ENCODE measurements at regions not wholly inside any gene's neighbourhood (a gene's known extent, or its start where the extent isn't known, plus 50 kb on each side); places are given as distances from the start of the nearest gene placed in this dataset.
A peak's percentile ranks its signal among the peaks of the same experiment; 100 is the strongest.

GRCh38 chr3:25885544-25885943 lies 95.7 kb downstream of the OXSM start:
- Mint-ChIP-seq H3K4me1 (no peaks in the 10 kb centered on the region), H3K27ac (no peak overlapping the region), H3K9me3 (peaks cover 0 to 2% (median 0%) of the 10 kb centered on the region in 7 donors), H3K27me3 (peaks cover 15% of the 10 kb centered on the region), H3K4me3 (no peak overlapping the region), H3K36me3 (no peaks in the 10 kb centered on the region)
- no peak overlapping the region for H3K4me3 ChIP-seq (ENCODE audit: low read depth, low read length)
- H3K4me1 ChIP-seq (ENCODE audit: control insufficient read depth, insufficient read depth, low read length, poor library complexity, severe bottlenecking), result no peaks in the 10 kb centered on the region
- DNase-seq, result no peak
- H3K36me3 ChIP-seq (ENCODE audit: control insufficient read depth, insufficient read depth, low read length), result no peaks in the 10 kb centered on the region
- H3K27ac ChIP-seq (ENCODE audit: insufficient read depth, low read length, poor library complexity, severe bottlenecking), result no peak overlapping the region
- H3K9me3 ChIP-seq (ENCODE audit: control insufficient read depth in 2 of 2, low read length in 2 of 2), result no peaks in the 10 kb centered on the region
- ATAC-seq (ENCODE audit: low read depth in 2 of 2), result no peak
- peaks cover 3% of the 10 kb centered on the region for H3K27me3 ChIP-seq (ENCODE audit: control insufficient read depth, insufficient read depth, low read length)

- Histone ChIP-seq H3K36me3 (ENCODE audit: control insufficient read depth, insufficient read depth, low read length) (no peaks in the 10 kb centered on the region), H3K27ac (ENCODE audit: insufficient read depth, low read length, poor library complexity, severe bottlenecking) (no peak overlapping the region), H3K4me3 (ENCODE audit: low read depth, low read length) (no peak overlapping the region), H3K4me1 (ENCODE audit: control insufficient read depth, insufficient read depth, low read length, poor library complexity, severe bottlenecking) (no peaks in the 10 kb centered on the region), H3K27me3 (ENCODE audit: control insufficient read depth, insufficient read depth, low read length) (peaks cover 3% of the 10 kb centered on the region), H3K9me3 (ENCODE audit: control insufficient read depth in 2 of 2, low read length in 2 of 2) (no peaks in the 10 kb centered on the region)
- Mint-ChIP-seq H3K36me3 (no peaks in the 10 kb centered on the region), H3K4me3 (no peak overlapping the region), H3K9me3 (peaks cover 0 to 2% (median 0%) of the 10 kb centered on the region in 7 donors), H3K27me3 (peaks cover 10% of the 10 kb centered on the region), H3K27ac (no peak overlapping the region), H3K4me1 (no peaks in the 10 kb centered on the region)
- DNase-seq (no peak), ATAC-seq (ENCODE audit: low read depth in 2 of 2) (no peak)
Measured at GRCh38 chr3:25887907-25888306, 98.0 kb downstream of the OXSM start.

GRCh38 chr3:25888892-25889524 lies 99.1 kb downstream of the OXSM start:
- Mint-ChIP-seq H3K27me3 (peaks cover 10% of the 10 kb centered on the region), H3K36me3 (no peaks in the 10 kb centered on the region), H3K4me3 (no peak overlapping the region), H3K27ac (no peak overlapping the region), H3K4me1 (no peaks in the 10 kb centered on the region), H3K9me3 (peaks cover 0 to 1% (median 0%) of the 10 kb centered on the region in 7 donors)
- Histone ChIP-seq H3K27ac (ENCODE audit: insufficient read depth, low read length, poor library complexity, severe bottlenecking) (no peak overlapping the region), H3K9me3 (ENCODE audit: control insufficient read depth in 2 of 2, low read length in 2 of 2) (no peaks in the 10 kb centered on the region), H3K4me3 (ENCODE audit: low read depth, low read length) (no peak overlapping the region), H3K4me1 (ENCODE audit: control insufficient read depth, insufficient read depth, low read length, poor library complexity, severe bottlenecking) (no peaks in the 10 kb centered on the region), H3K27me3 (ENCODE audit: control insufficient read depth, insufficient read depth, low read length) (peaks cover 3% of the 10 kb centered on the region), H3K36me3 (ENCODE audit: control insufficient read depth, insufficient read depth, low read length) (no peaks in the 10 kb centered on the region)
- DNase-seq, result no peak
- no peak for ATAC-seq (ENCODE audit: low read depth in 2 of 2)

- DNase-seq (no peak), ATAC-seq (ENCODE audit: low read depth in 2 of 2) (no peak)
- H3K4me3 ChIP-seq (ENCODE audit: low read depth, low read length), result no peak overlapping the region
- Mint-ChIP-seq H3K4me1 (no peaks in the 10 kb centered on the region), H3K27me3 (peaks cover 10% of the 10 kb centered on the region), H3K36me3 (no peaks in the 10 kb centered on the region), H3K27ac (no peak overlapping the region), H3K4me3 (no peak overlapping the region), H3K9me3 (peaks cover 0 to 1% (median 0%) of the 10 kb centered on the region in 7 donors)
- H3K36me3 ChIP-seq (ENCODE audit: control insufficient read depth, insufficient read depth, low read length), result no peaks in the 10 kb centered on the region
- H3K9me3 ChIP-seq (ENCODE audit: control insufficient read depth in 2 of 2, low read length in 2 of 2), result no peaks in the 10 kb centered on the region
- no peaks in the 10 kb centered on the region for H3K4me1 ChIP-seq (ENCODE audit: control insufficient read depth, insufficient read depth, low read length, poor library complexity, severe bottlenecking)
- H3K27ac ChIP-seq (ENCODE audit: insufficient read depth, low read length, poor library complexity, severe bottlenecking), result no peak overlapping the region
- peaks cover 3% of the 10 kb centered on the region for H3K27me3 ChIP-seq (ENCODE audit: control insufficient read depth, insufficient read depth, low read length)
Measured at GRCh38 chr3:25889525-25889917, 99.6 kb downstream of the OXSM start.

GRCh38 chr3:25894101-25894500 lies 104.2 kb downstream of the OXSM start:
- Mint-ChIP-seq H3K36me3 (no peaks in the 10 kb centered on the region), H3K27ac (no peak overlapping the region), H3K4me3 (no peak overlapping the region), H3K4me1 (no peaks in the 10 kb centered on the region), H3K27me3 (peaks cover under 1% of the 10 kb centered on the region), H3K9me3 (peaks cover 0 to 3% (median 0%) of the 10 kb centered on the region in 7 donors)
- H3K27me3 ChIP-seq (ENCODE audit: control insufficient read depth, insufficient read depth, low read length), result no peaks in the 10 kb centered on the region
- ATAC-seq (ENCODE audit: low read depth in 2 of 2), result no peak
- H3K9me3 ChIP-seq (ENCODE audit: control insufficient read depth in 2 of 2, low read length in 2 of 2), result no peaks in the 10 kb centered on the region
- no peaks in the 10 kb centered on the region for H3K4me1 ChIP-seq (ENCODE audit: control insufficient read depth, insufficient read depth, low read length, poor library complexity, severe bottlenecking)
- no peak overlapping the region for H3K27ac ChIP-seq (ENCODE audit: insufficient read depth, low read length, poor library complexity, severe bottlenecking)
- DNase-seq, result no peak
- H3K4me3 ChIP-seq (ENCODE audit: low read depth, low read length), result no peak overlapping the region
- H3K36me3 ChIP-seq (ENCODE audit: control insufficient read depth, insufficient read depth, low read length), result no peaks in the 10 kb centered on the region

GRCh38 chr3:25895031-25895430 lies 105.1 kb downstream of the OXSM start:
- no peak overlapping the region for H3K27ac Mint-ChIP-seq
- Histone ChIP-seq H3K9me3 (ENCODE audit: control insufficient read depth in 2 of 2, low read length in 2 of 2) (no peaks in the 10 kb centered on the region), H3K27ac (ENCODE audit: insufficient read depth, low read length, poor library complexity, severe bottlenecking) (no peak overlapping the region), H3K27me3 (ENCODE audit: control insufficient read depth, insufficient read depth, low read length) (no peaks in the 10 kb centered on the region), H3K36me3 (ENCODE audit: control insufficient read depth, insufficient read depth, low read length) (no peaks in the 10 kb centered on the region), H3K4me3 (ENCODE audit: low read depth, low read length) (no peak overlapping the region), H3K4me1 (ENCODE audit: control insufficient read depth, insufficient read depth, low read length, poor library complexity, severe bottlenecking) (no peaks in the 10 kb centered on the region)
- DNase-seq (no peak), ATAC-seq (ENCODE audit: low read depth in 2 of 2) (no peak)
- H3K9me3 Mint-ChIP-seq, result peaks cover 0 to 3% (median 0%) of the 10 kb centered on the region in 7 donors
- no peaks in the 10 kb centered on the region for H3K27me3 Mint-ChIP-seq
- no peaks in the 10 kb centered on the region for H3K4me1 Mint-ChIP-seq
- no peak overlapping the region for H3K4me3 Mint-ChIP-seq
- no peaks in the 10 kb centered on the region for H3K36me3 Mint-ChIP-seq

- no peak overlapping the region for H3K4me3 Mint-ChIP-seq
- no peaks in the 10 kb centered on the region for H3K27me3 ChIP-seq (ENCODE audit: control insufficient read depth, insufficient read depth, low read length)
Measured at GRCh38 chr3:25895443-25895842, 105.6 kb downstream of the OXSM start.

GRCh38 chr3:25897019-25897418 lies 107.1 kb downstream of the OXSM start:
- no peaks in the 10 kb centered on the region for H3K36me3 ChIP-seq (ENCODE audit: control insufficient read depth, insufficient read depth, low read length)
- H3K27me3 Mint-ChIP-seq, result no peaks in the 10 kb centered on the region
- no peak for ATAC-seq (ENCODE audit: low read depth in 2 of 2)
- H3K9me3 Mint-ChIP-seq, result peaks cover 0 to 3% (median 0%) of the 10 kb centered on the region in 7 donors
- H3K4me1 ChIP-seq (ENCODE audit: control insufficient read depth, insufficient read depth, low read length, poor library complexity, severe bottlenecking), result no peaks in the 10 kb centered on the region
- H3K27ac ChIP-seq (ENCODE audit: insufficient read depth, low read length, poor library complexity, severe bottlenecking), result no peak overlapping the region
- H3K36me3 Mint-ChIP-seq, result no peaks in the 10 kb centered on the region
- peaks cover 0 to 5% (median 4%) of the 10 kb centered on the region in 4 donors for H3K4me1 Mint-ChIP-seq
- no peak for DNase-seq
- no peaks in the 10 kb centered on the region for H3K27me3 ChIP-seq (ENCODE audit: control insufficient read depth, insufficient read depth, low read length)
- H3K27ac Mint-ChIP-seq, result no peak overlapping the region
- no peaks in the 10 kb centered on the region for H3K9me3 ChIP-seq (ENCODE audit: control insufficient read depth in 2 of 2, low read length in 2 of 2)
- no peak overlapping the region for H3K4me3 ChIP-seq (ENCODE audit: low read depth, low read length)
- peak overlapping the region in 1 of 4 donors; percentile 49 for H3K4me3 Mint-ChIP-seq

More at GRCh38 chr3:25895443-25895842, 105.6 kb downstream of the OXSM start:
- DNase-seq, result no peak
- Mint-ChIP-seq H3K36me3 (no peaks in the 10 kb centered on the region), H3K9me3 (peaks cover 0 to 3% (median 0%) of the 10 kb centered on the region in 7 donors), H3K4me1 (no peaks in the 10 kb centered on the region), H3K27me3 (no peaks in the 10 kb centered on the region), H3K27ac (no peak overlapping the region)
- Histone ChIP-seq H3K4me1 (ENCODE audit: control insufficient read depth, insufficient read depth, low read length, poor library complexity, severe bottlenecking) (no peaks in the 10 kb centered on the region), H3K36me3 (ENCODE audit: control insufficient read depth, insufficient read depth, low read length) (no peaks in the 10 kb centered on the region), H3K9me3 (ENCODE audit: control insufficient read depth in 2 of 2, low read length in 2 of 2) (no peaks in the 10 kb centered on the region), H3K4me3 (ENCODE audit: low read depth, low read length) (no peak overlapping the region), H3K27ac (ENCODE audit: insufficient read depth, low read length, poor library complexity, severe bottlenecking) (no peak overlapping the region)
- ATAC-seq (ENCODE audit: low read depth in 2 of 2), result no peak

Measured in CD4-positive, CD25-positive, alpha-beta regulatory T cell (primary cell).